Left colon (tissue), 2 donors: ENCODE measurements at regions not wholly inside any gene's neighbourhood (a gene's known extent, or its start where the extent isn't known, plus 50 kb on each side); places are given as distances from the start of the nearest gene placed in this dataset.

Experiments used
- ATAC-seq: fragments of 200-7000 bp; cut with Tn5 transposase; one replicate; pipeline ENCODE4 v1.9.1; 2020; ENCODE audit warnings: mild to moderate bottlenecking, moderate library complexity
- DNase-seq, 2 donors: peaks; one replicate each; pipeline ENCODE4 v3.0.0-alpha.2; 2020
- intact Hi-C, 2 donors: fragments of 100-400 bp; cut with DNase I in 1 of 2; cut with micrococcal nuclease in 1 of 2; formaldehyde crosslinking; loops; one replicate each; pipeline versions ENCODE4 v1.11.2 to v1.14.0; 2022; cut with DNase I, micrococcal nuclease
- donor health status: DM: no; HTN: no; CAD: no.
- donor health status: DM: yes; HTN: yes; CAD: no.

GRCh38 chr3:105014631-105015030, 352.1 kb upstream of the ALCAM start:
- DNase-seq (no peak), ATAC-seq (no peak)
- intact Hi-C loops = no loop called here

GRCh38 chr3:105022813-105023212, 343.9 kb upstream of the ALCAM start:
- intact Hi-C loops = no loop called here
- ATAC-seq = no peak
- DNase-seq = no peak

- no peak for DNase-seq
- intact Hi-C loops = no loop called here
Observed at GRCh38 chr3:105030211-105030610, 336.5 kb upstream of the ALCAM start.

GRCh38 chr3:105032541-105032940, 334.2 kb upstream of the ALCAM start:
- intact Hi-C loops = no loop called here
- DNase-seq = no peak
- ATAC-seq = no peak

More at GRCh38 chr3:105030211-105030610, 336.5 kb upstream of the ALCAM start:
- ATAC-seq = no peak

DNA sequence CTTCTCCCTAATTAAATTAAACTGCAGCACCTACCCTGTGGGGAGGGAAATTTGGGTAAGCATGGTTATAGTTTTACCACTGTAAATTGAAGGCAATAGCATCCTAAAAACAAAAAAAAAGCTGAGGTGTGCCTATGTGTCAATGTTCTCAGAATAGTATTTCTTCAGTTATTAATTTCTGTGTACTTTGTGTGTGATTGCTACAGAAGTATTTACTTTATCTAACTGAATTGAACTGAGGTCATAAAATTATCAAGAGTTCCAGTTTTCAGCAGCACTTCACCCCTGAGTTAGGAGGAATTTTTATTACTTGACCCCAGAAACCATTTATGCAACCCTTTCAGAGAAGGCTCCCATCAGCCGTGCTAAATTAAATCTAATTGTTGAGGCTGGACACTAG, 333.6 kb upstream of the ALCAM start:
- intact Hi-C loops = no loop called here
- DNase-seq = no peak
- no peak for ATAC-seq

DNA sequence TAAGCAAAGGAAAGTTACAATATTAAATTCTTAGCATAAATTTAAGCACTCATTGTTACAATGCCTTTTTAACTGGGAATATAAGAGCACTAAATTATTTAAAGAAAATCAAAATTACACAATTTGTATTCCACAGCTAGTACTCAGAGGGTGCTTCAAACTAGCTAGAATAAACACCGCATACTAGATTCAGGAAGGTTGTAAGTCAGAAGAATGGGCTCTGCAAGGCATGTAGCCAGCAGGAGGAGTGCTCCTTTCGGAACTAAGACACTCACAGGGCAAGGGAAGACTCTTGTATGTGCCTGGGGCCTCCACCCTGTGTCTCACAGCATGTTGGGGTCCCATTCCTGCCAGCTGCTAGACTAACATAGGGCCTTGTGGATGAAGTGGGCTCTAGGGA, 327.7 kb upstream of the ALCAM start:
- ATAC-seq (no peak), DNase-seq (no peak)
- intact Hi-C loops = no loop called here

DNA sequence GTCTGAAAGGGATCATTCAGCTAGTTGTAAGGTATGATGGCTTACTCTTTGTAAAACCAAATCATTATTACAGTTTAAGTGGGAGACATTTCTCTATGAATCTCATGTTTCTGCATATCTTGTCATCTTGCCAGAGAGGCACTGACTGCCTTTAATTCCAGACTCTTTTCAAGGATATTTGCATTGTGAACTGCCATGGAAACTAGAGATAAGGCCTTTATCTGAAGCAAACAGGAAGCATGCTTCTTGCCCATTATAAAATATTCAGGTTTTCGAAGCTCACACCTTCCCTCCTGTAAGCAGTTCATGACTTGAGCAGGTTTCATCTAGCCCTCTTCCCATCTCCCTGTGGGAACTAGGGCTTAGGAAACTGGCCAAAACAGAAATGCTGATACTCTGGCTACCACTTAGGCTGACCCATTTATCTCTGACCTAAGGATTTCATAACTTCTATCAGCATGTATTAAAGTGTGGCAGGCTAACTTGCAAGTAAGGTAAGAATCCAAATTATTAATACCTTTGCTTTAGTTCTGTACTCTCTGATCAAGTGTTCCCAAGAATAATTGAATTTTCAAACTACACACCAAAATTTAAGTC, 326.6 kb upstream of the ALCAM start:
- DNase-seq (no peak), ATAC-seq (no peak)
- intact Hi-C loops = no loop called here

- DNase-seq = no peak
- intact Hi-C loops = no loop called here
- no peak for ATAC-seq
Observed at GRCh38 chr3:105042586-105042985, 324.1 kb upstream of the ALCAM start.

DNA sequence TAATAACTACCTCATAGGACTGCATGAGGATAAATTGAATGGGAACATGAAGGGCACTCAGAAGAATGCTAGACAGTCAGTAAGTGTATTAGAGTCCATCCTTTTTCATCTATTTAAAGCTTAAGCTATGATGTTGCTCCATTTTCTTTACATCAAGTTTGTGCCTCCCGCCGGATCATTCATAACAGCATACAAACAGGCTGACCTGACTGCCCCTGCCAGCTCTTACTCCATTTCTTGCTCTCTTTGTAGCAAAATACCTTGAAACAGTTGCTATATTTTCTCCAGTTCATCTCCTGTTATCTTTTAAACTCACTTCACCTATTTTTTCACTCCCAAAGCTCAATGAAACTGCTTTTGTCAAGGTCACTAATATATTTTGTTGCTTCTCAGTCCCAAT, 315.6 kb upstream of the ALCAM start:
- ATAC-seq (no peak), DNase-seq (no peak)
- intact Hi-C loops = no loop called here

DNA sequence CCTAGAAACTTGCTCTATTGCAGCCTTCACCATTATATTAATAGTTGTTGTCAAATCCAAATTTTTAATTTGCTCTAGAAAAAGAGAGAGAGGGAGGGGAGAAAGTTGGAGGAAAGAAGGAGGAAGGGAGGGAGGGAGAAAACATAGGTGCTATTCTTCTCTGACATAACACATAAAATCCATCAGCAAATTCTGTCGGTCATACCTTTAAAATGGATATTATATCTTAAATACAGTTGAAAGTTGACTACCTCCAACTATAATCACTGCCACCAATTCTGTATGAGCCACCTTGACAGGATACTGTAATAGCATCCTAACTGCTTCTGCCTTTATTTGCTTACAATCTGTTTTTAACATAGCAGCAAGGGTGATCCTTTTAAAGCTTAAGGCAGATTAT, 314.7 kb upstream of the ALCAM start:
- no peak for ATAC-seq
- intact Hi-C loops = no loop called here
- no peak for DNase-seq

DNA sequence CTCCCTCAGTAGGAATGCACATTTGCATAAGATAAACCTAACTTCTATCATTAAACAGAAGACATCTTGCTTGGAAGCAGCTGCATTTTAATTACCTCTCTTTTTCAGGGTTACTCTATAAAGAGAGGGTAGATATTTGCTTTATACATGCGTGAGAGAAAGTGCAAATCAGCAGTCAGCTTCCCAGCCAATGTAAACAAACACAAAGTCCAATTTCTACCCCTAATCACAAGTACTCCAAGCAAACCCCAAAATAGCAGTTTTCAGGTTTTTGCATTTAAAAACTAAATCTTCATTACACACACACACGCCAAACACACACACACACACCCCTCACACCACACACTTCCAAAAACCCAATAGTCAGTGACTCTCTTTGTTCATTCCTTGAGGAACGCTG, 303.9 kb upstream of the ALCAM start:
- DNase-seq (no peak), ATAC-seq (no peak)
- intact Hi-C loops = no loop called here

- intact Hi-C loops = no loop called here
- ATAC-seq (no peak), DNase-seq (no peak)
Observed at GRCh38 chr3:105065895-105066839, 300.5 kb upstream of the ALCAM start.

DNA sequence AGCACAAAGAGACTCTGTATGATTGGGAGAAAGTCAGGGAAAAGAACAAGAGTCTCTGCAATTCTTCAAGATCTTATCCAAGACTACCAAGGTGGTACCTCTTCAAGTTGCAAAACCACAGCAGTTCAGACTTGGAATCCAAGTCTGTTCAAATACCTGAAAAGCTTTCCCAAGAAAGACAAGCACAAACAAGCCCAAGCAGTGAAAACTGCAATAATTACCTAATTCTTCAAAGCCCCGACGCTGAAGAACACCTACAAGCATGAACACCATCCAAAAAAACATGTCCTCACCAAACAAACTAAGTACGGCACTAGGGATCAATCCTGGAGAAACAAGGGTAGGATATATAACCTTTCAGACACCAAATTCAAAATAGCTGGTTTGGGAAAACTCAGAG, 299.3 kb upstream of the ALCAM start:
- ATAC-seq (no peak), DNase-seq (no peak)
- intact Hi-C loops = no loop called here

DNA sequence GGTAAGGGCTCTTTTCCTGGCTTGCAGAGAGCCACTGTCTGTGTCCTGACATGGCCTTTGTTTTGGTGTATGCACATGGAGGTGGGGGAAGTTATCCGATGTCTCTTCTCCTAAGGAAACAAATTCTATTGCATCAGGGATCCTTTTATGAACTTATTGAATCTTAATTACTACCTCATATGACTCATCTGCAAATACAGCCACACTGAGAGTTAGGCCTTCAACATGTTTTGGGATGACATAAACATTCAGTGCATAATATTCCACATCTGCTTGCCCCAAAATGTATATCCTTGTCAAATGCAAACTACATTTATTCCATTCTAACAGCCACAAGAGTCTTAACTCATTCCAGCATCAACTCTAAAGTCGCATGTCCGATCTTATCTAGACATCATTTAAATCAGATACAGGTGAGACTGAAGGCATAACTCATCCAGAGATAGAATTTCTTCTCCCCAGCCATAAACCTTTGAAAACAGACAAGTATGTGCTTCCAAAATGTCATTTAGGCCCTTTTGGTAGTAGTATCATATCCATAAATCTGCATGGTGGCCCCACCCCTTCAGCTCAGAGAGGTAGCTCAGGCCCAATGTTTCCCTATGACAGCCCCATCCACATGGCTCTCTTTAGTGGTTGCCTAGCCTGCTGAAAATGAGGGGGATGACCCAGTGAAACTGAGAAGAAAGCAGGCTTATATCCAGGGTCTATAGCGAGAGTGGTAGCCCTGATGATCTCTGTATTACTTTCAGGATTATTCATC, 289.5 kb upstream of the ALCAM start:
- intact Hi-C loops = no loop called here
- ATAC-seq (no peak), DNase-seq (no peak)

DNA sequence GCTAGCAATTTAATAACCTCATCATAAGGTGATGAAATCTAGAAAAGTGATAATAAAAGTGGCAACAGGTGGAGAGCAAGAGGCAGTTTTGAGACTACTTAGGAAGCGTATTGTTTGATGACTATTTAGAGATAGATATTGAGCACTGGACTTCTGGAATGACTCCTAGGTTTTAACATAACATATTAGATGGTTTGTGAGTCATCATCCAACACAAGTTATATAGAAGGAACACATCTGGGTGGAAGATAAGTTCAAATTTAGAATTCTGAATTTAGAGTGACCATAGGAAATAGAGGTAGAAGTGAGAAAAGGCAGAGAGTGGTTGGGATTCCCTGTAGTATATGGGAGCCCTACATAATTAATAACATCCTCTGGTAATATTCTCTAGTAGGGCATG, 282.8 kb upstream of the ALCAM start:
- intact Hi-C loops = no loop called here
- no peak for DNase-seq
- ATAC-seq = no peak

- ATAC-seq (no peak), DNase-seq (no peak)
Observed at GRCh38 chr3:105085506-105085905, 281.2 kb upstream of the ALCAM start.

DNA sequence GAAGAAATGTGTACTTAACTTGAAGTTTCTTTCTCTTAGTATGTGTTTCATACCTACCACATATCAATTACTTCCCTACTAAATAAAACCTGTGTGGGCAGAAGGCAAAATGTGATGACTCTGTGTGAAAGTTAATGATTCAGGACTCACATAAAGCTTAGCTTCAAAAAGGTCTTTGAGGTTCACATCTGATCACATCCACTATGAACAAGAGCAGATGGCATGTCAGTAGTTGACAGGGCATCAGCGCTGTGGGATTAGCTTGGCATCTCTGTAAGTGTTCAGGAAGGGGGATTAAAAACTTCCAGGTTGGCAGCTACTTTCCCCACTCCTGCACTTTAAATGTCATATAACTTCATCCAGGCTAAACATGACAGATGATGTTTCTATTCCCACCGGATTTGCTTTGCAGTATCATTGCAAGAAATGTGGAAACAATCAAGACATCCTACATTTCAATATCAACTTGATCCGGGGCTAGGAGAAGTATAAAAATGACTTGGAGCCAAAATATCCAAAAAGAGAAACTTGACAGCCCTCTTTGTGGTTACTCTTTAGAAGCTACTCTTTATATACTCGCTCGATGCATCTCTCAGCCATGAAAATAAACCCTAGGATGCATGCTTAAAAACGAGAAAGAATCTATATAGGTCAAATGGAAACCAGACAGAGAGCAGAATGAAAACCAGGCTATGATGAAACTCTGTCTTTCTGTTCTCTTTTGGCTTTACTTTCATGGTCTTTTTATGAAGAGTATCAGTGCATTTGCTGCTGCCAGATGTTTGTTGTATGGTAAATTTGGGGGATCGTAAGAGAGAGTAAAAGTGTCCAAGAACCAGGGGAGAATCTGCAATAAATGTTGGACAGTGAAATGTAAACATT, 273.1 kb upstream of the ALCAM start:
- no peak for DNase-seq
- intact Hi-C loops = no loop called here
- no peak for ATAC-seq

More at GRCh38 chr3:105085506-105085905, 281.2 kb upstream of the ALCAM start:
- intact Hi-C loops = no loop called here

- DNase-seq (no peak), ATAC-seq (no peak)
- intact Hi-C loops = no loop called here
Observed at GRCh38 chr3:105094588-105094987, 272.1 kb upstream of the ALCAM start.

GRCh38 chr3:105096071-105096470, 270.6 kb upstream of the ALCAM start:
- intact Hi-C loops = no loop called here

More at GRCh38 chr3:105096071-105096470, 270.6 kb upstream of the ALCAM start:
- DNase-seq (no peak), ATAC-seq (no peak)
